GM12873 (cell line): ENCODE measurements at regions not wholly inside any gene's neighbourhood (a gene's known extent, or its start where the extent isn't known, plus 50 kb on each side); places are given as distances from the start of the nearest gene placed in this dataset.
A peak's percentile ranks its signal among the peaks of the same experiment; 100 is the strongest.

Source experiments
- CTCF ChIP-seq: IDR thresholded peaks from 2 replicates; pipeline ENCODE4 v1.5.1; 2012; ENCODE audit warnings: low read depth, mild to moderate bottlenecking, moderate library complexity, low read length, control low read depth; ENCODE audit not compliant: insufficient read depth; ENCODE audit errors: missing control alignments

- TF ChIP-seq CTCF = no peak
Measured at GRCh38 chr2:199631129-199631528, 173.4 kb upstream of the SATB2 start.

GRCh38 chr2:199629301-199629700 lies 171.6 kb upstream of the SATB2 start:
- TF ChIP-seq CTCF = no peak

- no peak for TF ChIP-seq CTCF
Measured at GRCh38 chr2:199627417-199627816, 169.7 kb upstream of the SATB2 start.

DNA sequence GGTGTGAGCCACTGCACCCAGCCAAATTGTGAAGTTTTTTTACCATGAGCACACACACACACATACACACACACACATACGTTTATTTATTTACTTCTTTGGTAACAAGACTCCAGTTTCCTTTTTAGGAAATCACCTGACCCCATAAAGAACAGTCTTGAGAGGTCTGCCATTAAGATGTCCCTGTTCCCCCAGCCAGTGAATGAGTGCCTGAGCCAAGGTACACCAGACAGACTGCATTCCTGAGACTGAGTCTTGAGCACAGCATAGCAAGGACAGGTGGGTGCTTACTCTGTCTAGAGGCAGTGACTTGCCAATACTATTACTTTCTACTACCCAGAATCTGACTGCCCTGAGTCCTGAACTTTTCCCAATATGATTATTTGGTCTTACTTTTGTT lies 167.2 kb upstream of the SATB2 start:
- no peak for TF ChIP-seq CTCF

- TF ChIP-seq CTCF = no peak
Measured at GRCh38 chr2:199612509-199613130, 154.9 kb upstream of the SATB2 start.

DNA sequence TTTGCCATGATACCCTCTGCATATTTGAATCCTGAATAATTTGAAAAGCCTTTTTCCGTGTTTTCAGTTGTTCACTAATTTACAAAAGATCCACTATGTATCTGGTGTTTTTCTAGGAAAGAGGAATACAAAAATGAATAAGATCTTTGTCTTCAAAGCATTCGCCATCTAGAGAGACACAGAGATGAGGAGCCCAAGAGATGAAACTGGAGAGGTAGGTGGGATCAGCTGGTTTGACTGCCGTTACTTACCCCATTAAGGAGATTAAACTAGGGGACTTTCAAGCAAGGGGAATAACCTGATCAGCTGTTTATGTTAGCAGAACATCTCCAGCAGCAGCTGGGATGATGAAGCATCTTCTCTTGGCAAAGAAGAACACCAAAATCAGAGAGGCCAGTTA lies 150.2 kb upstream of the SATB2 start:
- no peak for TF ChIP-seq CTCF

- peak; percentile 17 for TF ChIP-seq CTCF
Measured at GRCh38 chr2:199606193-199606780, 148.5 kb upstream of the SATB2 start.
